ENCODE measurements at regions not wholly inside any gene's neighbourhood (a gene's known extent, or its start where the extent isn't known, plus 50 kb on each side); places are given as distances from the start of the nearest gene placed in this dataset.

DNA sequence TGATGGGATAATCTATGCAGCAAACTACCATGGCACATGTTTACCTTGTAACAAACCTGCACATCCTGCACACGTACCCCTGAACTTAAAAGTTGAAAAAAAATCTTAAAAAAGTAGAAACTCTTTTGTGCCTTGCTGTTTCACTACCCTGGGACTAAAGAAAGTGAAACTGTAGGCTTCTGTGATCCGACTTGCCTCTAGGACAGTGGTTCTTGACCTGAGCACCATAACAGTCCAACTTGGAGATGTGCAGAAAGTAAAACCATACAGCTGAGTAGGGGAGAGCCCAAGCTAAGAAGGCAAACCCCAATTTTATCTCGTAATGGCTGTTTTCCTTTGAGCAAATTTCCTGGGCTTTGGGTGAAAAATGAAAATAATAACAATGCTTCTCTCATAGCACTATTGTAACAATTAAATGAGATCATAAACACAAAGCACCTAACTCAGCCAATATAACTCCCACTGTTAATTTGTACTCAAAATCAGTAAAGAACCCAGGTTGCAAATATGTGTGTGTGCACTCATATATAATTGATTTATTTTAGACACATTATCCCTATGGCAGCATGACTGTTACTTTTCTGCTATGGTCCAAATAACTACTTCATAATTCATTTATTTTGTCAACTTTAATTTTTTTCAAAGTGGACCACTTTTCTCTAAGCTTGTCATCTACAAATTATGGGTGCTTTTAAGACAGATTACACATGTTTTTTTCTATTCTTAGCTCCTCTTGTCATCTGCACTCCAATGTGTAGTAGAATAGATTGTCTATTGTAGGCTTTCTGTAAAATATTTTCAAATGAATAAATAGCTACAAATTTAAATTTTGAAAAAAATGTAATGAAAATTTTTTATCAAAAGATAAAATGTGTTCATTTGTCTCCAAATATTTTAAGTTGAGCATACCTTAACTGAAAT lies 334.9 kb downstream of the BTG1 start:
- no peaks in the 10 kb centered on the region for H3K4me1 ChIP-seq (ENCODE audit: control insufficient read depth, insufficient read depth, low read length, poor library complexity, severe bottlenecking)
- H3K36me3 ChIP-seq (ENCODE audit: control insufficient read depth, insufficient read depth, low read length): no peaks in the 10 kb centered on the region
- H3K9me3 ChIP-seq (ENCODE audit: control insufficient read depth, low read length): peaks cover 6% of the 10 kb centered on the region
- no peak for DNase-seq
- H3K4me3 ChIP-seq (ENCODE audit: insufficient read depth, low read depth, low read length, poor library complexity, severe bottlenecking): no peak overlapping the region
- H3K27me3 ChIP-seq (replicated peaks; ENCODE audit: control insufficient read depth, insufficient read depth, low read length, poor library complexity, severe bottlenecking): no peaks in the 10 kb centered on the region
- no peak overlapping the region for H3K27ac ChIP-seq (ENCODE audit: insufficient read depth, low read length, poor library complexity, severe bottlenecking)

- H3K4me1 ChIP-seq (ENCODE audit: control insufficient read depth, insufficient read depth, low read length, poor library complexity, severe bottlenecking): no peaks in the 10 kb centered on the region
- H3K27ac ChIP-seq (ENCODE audit: insufficient read depth, low read length, poor library complexity, severe bottlenecking): no peak overlapping the region
- H3K36me3 ChIP-seq (ENCODE audit: control insufficient read depth, insufficient read depth, low read length): no peaks in the 10 kb centered on the region
- no peaks in the 10 kb centered on the region for H3K27me3 ChIP-seq (replicated peaks; ENCODE audit: control insufficient read depth, insufficient read depth, low read length, poor library complexity, severe bottlenecking)
- no peak overlapping the region for H3K4me3 ChIP-seq (ENCODE audit: insufficient read depth, low read depth, low read length, poor library complexity, severe bottlenecking)
- DNase-seq: no peak
- peaks cover 6% of the 10 kb centered on the region for H3K9me3 ChIP-seq (ENCODE audit: control insufficient read depth, low read length)
Observed at GRCh38 chr12:91810077-91810476, 335.6 kb downstream of the BTG1 start.

DNA sequence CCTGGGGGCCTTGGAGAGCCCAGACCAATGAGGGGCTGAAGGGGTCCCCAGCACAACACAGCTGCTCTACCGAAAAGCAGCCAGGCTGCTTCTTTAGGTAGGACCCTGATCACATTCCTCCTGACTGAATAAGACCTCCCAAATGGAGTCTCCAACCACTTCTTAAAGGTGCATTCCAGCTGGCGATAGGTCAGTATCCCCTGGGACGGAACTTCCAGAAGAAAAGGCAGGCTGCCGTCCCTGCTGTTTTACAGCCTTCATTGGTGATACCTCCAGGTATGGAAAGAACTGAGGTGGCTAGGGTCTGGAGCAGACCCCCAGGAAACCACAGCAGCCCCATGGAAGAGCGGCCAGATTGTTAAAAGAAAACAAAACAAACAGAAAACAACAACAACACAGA lies 340.6 kb downstream of the BTG1 start:
- Histone ChIP-seq H3K9me3 (ENCODE audit: control insufficient read depth, low read length) (peaks cover 6% of the 10 kb centered on the region), H3K36me3 (ENCODE audit: control insufficient read depth, insufficient read depth, low read length) (no peaks in the 10 kb centered on the region), H3K4me3 (ENCODE audit: insufficient read depth, low read depth, low read length, poor library complexity, severe bottlenecking) (no peak overlapping the region), H3K4me1 (ENCODE audit: control insufficient read depth, insufficient read depth, low read length, poor library complexity, severe bottlenecking) (no peaks in the 10 kb centered on the region), H3K27ac (ENCODE audit: insufficient read depth, low read length, poor library complexity, severe bottlenecking) (no peak overlapping the region), H3K27me3 (replicated peaks; ENCODE audit: control insufficient read depth, insufficient read depth, low read length, poor library complexity, severe bottlenecking) (no peaks in the 10 kb centered on the region)
- no peak for DNase-seq

- no peaks in the 10 kb centered on the region for H3K27me3 ChIP-seq (replicated peaks; ENCODE audit: control insufficient read depth, insufficient read depth, low read length, poor library complexity, severe bottlenecking)
- no peak overlapping the region for H3K27ac ChIP-seq (ENCODE audit: insufficient read depth, low read length, poor library complexity, severe bottlenecking)
- DNase-seq: no peak
Observed at GRCh38 chr12:91804533-91804932, 341.1 kb downstream of the BTG1 start.

GRCh38 chr12:91801048-91801447 lies 344.6 kb downstream of the BTG1 start:
- DNase-seq: no peak
- Histone ChIP-seq H3K4me3 (ENCODE audit: insufficient read depth, low read depth, low read length, poor library complexity, severe bottlenecking) (no peak overlapping the region), H3K9me3 (ENCODE audit: control insufficient read depth, low read length) (no peaks in the 10 kb centered on the region), H3K36me3 (ENCODE audit: control insufficient read depth, insufficient read depth, low read length) (no peaks in the 10 kb centered on the region), H3K4me1 (ENCODE audit: control insufficient read depth, insufficient read depth, low read length, poor library complexity, severe bottlenecking) (no peaks in the 10 kb centered on the region), H3K27me3 (replicated peaks; ENCODE audit: control insufficient read depth, insufficient read depth, low read length, poor library complexity, severe bottlenecking) (no peaks in the 10 kb centered on the region), H3K27ac (ENCODE audit: insufficient read depth, low read length, poor library complexity, severe bottlenecking) (no peak overlapping the region)

More at GRCh38 chr12:91804533-91804932, 341.1 kb downstream of the BTG1 start:
- H3K9me3 ChIP-seq (ENCODE audit: control insufficient read depth, low read length): peaks cover 6% of the 10 kb centered on the region
- no peaks in the 10 kb centered on the region for H3K4me1 ChIP-seq (ENCODE audit: control insufficient read depth, insufficient read depth, low read length, poor library complexity, severe bottlenecking)
- H3K4me3 ChIP-seq (ENCODE audit: insufficient read depth, low read depth, low read length, poor library complexity, severe bottlenecking): no peak overlapping the region
- H3K36me3 ChIP-seq (ENCODE audit: control insufficient read depth, insufficient read depth, low read length): no peaks in the 10 kb centered on the region

- no peaks in the 10 kb centered on the region for H3K27me3 ChIP-seq (replicated peaks; ENCODE audit: control insufficient read depth, insufficient read depth, low read length, poor library complexity, severe bottlenecking)
- H3K27ac ChIP-seq (ENCODE audit: insufficient read depth, low read length, poor library complexity, severe bottlenecking): no peak overlapping the region
- H3K4me1 ChIP-seq (ENCODE audit: control insufficient read depth, insufficient read depth, low read length, poor library complexity, severe bottlenecking): no peaks in the 10 kb centered on the region
- DNase-seq: no peak
- H3K4me3 ChIP-seq (ENCODE audit: insufficient read depth, low read depth, low read length, poor library complexity, severe bottlenecking): no peak overlapping the region
- no peaks in the 10 kb centered on the region for H3K36me3 ChIP-seq (ENCODE audit: control insufficient read depth, insufficient read depth, low read length)
- no peaks in the 10 kb centered on the region for H3K9me3 ChIP-seq (ENCODE audit: control insufficient read depth, low read length)
Observed at GRCh38 chr12:91793676-91794075, 352.0 kb downstream of the BTG1 start.

DNA sequence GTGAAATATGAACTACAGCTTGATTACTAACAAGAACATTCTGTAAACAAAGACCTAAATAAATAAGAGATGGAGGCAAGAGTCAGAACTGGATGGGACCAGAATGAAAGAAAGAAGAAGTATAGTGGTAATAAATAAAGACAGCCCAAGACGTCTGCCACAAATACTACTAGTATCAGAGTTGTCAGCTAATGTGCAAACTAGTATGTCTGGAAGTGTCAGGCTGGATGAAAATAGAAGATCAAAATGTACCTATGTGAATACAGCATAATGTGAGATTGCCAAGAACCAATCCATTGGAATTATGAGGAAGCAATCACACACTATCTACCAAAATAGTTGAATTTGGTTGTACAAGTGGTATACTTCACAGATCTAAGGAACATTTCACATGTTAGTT lies 353.0 kb downstream of the BTG1 start:
- DNase-seq: no peak
- no peaks in the 10 kb centered on the region for H3K4me1 ChIP-seq (ENCODE audit: control insufficient read depth, insufficient read depth, low read length, poor library complexity, severe bottlenecking)
- no peaks in the 10 kb centered on the region for H3K36me3 ChIP-seq (ENCODE audit: control insufficient read depth, insufficient read depth, low read length)
- H3K27ac ChIP-seq (ENCODE audit: insufficient read depth, low read length, poor library complexity, severe bottlenecking): no peak overlapping the region
- H3K4me3 ChIP-seq (ENCODE audit: insufficient read depth, low read depth, low read length, poor library complexity, severe bottlenecking): no peak overlapping the region
- no peaks in the 10 kb centered on the region for H3K27me3 ChIP-seq (replicated peaks; ENCODE audit: control insufficient read depth, insufficient read depth, low read length, poor library complexity, severe bottlenecking)
- no peaks in the 10 kb centered on the region for H3K9me3 ChIP-seq (ENCODE audit: control insufficient read depth, low read length)

- H3K27ac ChIP-seq (ENCODE audit: insufficient read depth, low read length, poor library complexity, severe bottlenecking): no peak overlapping the region
- no peaks in the 10 kb centered on the region for H3K27me3 ChIP-seq (replicated peaks; ENCODE audit: control insufficient read depth, insufficient read depth, low read length, poor library complexity, severe bottlenecking)
- peaks cover 5% of the 10 kb centered on the region for H3K4me1 ChIP-seq (ENCODE audit: control insufficient read depth, insufficient read depth, low read length, poor library complexity, severe bottlenecking)
- H3K4me3 ChIP-seq (ENCODE audit: insufficient read depth, low read depth, low read length, poor library complexity, severe bottlenecking): no peak overlapping the region
- no peaks in the 10 kb centered on the region for H3K36me3 ChIP-seq (ENCODE audit: control insufficient read depth, insufficient read depth, low read length)
- DNase-seq: no peak
- no peaks in the 10 kb centered on the region for H3K9me3 ChIP-seq (ENCODE audit: control insufficient read depth, low read length)
Observed at GRCh38 chr12:91786499-91787272, 359.0 kb downstream of the BTG1 start.

- H3K9me3 ChIP-seq (ENCODE audit: control insufficient read depth, low read length): no peaks in the 10 kb centered on the region
- no peaks in the 10 kb centered on the region for H3K27me3 ChIP-seq (replicated peaks; ENCODE audit: control insufficient read depth, insufficient read depth, low read length, poor library complexity, severe bottlenecking)
- no peak for DNase-seq
- H3K27ac ChIP-seq (ENCODE audit: insufficient read depth, low read length, poor library complexity, severe bottlenecking): no peak overlapping the region
- H3K4me1 ChIP-seq (ENCODE audit: control insufficient read depth, insufficient read depth, low read length, poor library complexity, severe bottlenecking): peaks cover 5% of the 10 kb centered on the region
- no peak overlapping the region for H3K4me3 ChIP-seq (ENCODE audit: insufficient read depth, low read depth, low read length, poor library complexity, severe bottlenecking)
- H3K36me3 ChIP-seq (ENCODE audit: control insufficient read depth, insufficient read depth, low read length): no peaks in the 10 kb centered on the region
Observed at GRCh38 chr12:91785655-91786498, 359.8 kb downstream of the BTG1 start.
